Stimulated activated CD4-positive, alpha-beta T cell treated with anti-CD3 and anti-CD28 coated beads, Interleukin-4, amount 100 ng/mL, for 48 hours (primary cell): ENCODE measurements at regions not wholly inside any gene's neighbourhood (a gene's known extent, or its start where the extent isn't known, plus 50 kb on each side); places are given as distances from the start of the nearest gene placed in this dataset.
"Not testable (repeated sequence)": the region's sequence is repeated elsewhere in the genome, so short reads cannot be mapped to it uniquely, and the experiment has no call there.

Experiments used
- DNase-seq, 2 donors: peaks; one replicate each; pipeline ENCODE4 v3.0.0-alpha.2; 2020; ENCODE audit warnings: low read depth in 2 of 2

DNA sequence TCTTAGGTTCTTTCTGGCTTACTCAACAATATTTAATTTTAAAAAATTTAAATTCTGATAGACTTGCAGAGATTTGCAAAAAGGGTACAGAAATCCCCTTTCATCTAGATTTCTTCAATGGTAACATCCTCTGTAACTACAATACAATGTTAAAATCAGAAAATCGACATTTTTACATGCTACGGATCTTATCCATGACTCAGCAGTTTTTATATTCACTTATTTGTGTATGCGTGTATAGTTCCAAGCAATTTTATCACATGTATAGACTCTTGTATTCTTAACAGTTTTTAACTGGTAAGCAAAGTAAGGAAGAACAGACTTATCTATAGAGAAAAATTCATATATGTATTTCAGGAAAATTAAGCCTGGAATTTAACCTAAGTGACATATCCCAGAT, 256.1 kb upstream of the MEX3C start:
- DNase-seq = no peak

DNA sequence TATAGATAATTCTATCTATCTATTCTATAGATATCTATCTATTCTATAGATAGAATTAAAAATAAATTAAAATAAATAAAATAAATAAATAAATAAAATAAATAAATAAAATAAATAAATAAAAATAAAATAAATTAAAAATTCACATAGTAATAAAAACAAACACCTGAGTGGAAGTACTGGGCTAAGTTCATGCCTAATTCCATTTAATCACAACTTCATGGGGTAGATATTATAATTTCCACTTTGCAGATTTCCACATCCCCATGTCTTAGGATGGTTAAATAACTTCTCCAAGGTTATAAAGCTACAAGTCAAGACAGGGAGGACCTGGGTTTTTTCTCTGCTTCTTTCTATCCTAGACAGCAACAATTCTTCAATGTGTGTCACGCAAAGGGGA, 261.4 kb upstream of the MEX3C start:
- DNase-seq = no peak

DNA sequence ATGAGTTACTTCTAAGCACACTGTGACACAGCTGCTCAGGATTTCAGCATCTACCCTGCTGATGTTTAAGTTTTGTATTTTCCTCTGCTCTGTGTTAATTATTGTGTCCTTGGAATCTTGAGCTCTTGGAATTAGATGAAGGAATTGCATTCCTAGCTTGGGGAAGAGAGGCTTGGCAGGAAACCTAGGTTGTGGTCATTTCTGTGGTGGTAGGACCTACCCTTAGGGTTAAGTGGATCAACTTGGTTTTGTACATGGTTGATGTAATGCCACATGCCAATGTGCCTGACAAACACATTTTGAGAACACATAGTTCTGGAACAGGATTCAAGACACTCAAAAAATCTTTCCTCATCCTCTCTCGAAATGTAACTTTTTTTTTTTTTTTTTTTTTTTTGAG, 264.5 kb upstream of the MEX3C start:
- DNase-seq = no peak

DNA sequence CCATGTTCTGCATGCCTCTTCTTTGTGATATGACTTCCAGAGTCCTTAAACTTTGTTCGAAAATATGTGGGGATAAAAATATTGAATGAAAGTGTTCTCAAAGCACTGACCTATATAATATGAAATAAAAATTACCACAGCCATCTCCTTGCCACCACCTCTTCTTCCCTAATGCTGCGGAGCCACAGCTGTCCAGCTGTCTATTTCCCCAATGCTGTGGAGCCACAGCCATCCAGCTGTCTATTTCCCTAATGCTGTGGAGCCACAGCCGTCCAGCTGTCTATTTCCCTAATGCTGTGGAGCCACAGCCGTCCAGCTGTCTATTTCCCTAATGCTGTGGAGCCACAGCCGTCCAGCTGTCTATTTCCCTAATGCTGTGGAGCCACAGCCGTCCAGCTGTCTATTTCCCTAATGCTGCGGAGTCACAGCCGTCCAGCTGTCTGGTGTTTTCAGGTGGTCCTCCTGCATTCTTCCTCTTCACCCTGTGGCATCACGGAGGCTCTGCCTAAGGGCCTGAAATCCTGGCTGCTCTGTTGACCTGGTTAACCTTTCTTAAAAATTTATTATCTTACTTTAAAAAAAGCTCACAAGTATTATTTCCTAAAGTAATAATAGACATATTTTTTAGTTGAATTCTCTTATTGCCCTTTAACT, 266.1 kb upstream of the MEX3C start:
- no peak for DNase-seq

DNA sequence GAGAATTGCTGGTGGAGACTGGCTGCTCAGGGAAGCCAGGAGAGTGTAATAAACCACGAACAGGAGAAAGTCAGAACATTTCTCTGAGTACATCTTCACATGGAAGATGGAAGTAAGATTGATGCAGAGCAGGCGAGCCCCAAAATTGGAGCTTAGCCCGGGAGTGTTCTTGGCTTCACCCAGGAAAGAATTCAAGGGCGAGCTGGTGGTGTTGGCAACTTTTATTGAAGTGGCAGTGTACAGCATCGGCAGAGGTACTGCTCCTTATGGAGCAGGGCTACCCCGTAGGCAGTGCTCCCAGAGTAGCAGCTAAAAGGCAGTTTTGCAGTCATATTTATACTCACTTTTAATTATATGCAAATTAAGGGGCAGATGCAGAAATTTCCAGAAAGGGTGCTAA, 281.4 kb upstream of the MEX3C start:
- DNase-seq = no peak

GRCh38 chr18:51479736-51480135, 282.3 kb upstream of the MEX3C start:
- DNase-seq = no peak

DNA sequence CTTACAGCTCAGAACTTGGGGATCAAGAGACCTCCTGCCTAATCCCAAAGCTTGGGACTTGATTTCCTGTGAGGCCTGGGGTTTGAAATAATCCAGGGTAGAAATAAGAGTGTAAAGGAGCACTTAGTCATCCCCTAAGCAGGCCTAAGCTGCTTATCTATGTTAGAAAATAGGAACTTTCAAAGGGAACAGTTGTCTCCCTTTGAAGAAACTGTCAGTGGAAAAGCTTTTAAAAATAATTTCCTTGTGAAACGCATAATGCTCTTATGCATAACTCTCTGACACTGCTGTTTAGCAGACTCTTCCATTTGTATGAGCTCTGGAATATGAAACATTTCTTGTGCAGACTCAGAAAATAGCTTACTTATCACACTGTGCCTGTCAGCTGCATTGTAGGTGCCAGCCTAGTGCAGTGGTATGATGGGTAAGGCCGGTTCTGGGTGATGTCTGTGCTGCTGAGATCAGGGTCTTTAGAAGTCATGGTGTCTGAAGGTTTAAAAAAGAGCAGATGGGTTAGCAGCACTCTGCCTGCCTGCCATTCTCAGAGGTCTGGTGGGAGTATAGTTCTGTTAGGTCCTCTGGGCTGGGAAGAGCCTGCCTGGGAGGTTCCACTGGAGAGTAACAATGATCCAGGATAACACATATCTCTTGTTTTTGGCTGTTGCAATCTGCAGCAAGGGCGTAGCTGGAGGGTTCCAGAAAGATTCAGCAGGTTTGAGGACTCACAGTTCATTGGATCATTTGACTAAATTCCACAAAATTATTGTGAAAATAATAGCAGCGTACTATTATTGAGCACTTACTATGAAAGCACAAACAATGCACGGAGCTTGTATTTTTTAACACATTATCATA, 283.2 kb upstream of the MEX3C start:
- no peak for DNase-seq

GRCh38 chr18:51486735-51487366, 289.4 kb upstream of the MEX3C start:
- DNase-seq = no peak

- DNase-seq = no peak
These were observed 292.9 kb upstream of the MEX3C start for GRCh38 chr18:51490417-51490816.

DNA sequence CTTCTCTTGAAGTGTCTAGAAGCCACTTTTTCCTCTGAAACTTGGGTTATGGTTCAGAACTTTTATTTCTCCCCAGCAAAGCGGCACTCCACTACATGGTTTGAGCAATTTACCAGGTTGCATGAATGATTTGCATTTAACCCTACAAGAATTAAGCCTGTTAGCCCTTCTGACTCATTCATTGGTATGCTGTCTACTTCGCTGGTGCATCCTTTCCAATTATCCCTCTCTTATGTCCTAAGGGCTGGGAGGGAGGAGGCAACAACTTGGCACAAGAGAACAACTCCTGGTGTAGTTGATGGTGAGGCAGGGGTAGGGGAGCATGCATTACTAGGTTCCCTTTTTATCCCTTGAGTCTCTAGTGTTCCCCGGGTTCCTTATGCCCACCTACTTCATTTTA, 293.4 kb upstream of the MEX3C start:
- DNase-seq = no peak

- DNase-seq = no peak
These were observed 294.3 kb upstream of the MEX3C start for GRCh38 chr18:51491678-51492372.

DNA sequence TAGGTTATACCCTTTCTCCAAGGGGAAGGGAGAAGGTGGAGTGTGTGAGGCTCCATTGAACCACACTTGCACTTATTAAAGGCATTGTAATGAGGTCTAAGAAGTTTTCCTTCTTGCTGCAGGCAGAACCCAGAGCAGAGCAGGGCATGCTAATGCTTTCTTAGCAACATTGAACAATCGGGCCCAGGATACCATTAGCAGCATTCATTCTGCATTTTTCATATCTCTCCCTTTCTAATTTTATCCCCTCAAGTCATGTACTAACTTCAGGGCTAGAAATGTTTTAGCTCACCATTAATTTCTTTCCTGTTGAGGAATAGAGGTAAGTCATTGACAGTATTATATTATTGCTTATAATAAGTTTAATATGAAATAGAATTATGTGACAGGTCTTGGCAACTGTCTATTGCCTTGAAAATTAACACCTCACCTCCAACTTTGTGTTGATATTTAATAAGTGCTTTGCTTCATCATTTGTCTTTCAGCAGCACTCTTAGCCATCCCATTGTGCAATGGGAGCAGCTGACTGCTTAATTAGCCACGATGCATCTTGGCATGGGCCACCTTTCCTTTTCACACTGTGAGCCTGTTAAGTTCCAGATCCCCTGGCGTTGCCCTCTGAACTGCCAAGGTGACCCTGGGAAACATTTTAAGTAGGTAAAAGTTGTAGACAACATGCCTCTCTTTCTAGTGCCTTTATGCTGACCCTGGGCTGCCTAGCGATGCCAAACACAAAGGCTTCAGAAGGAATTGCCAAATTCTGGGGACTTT, 300.8 kb upstream of the MEX3C start:
- DNase-seq = no peak

DNA sequence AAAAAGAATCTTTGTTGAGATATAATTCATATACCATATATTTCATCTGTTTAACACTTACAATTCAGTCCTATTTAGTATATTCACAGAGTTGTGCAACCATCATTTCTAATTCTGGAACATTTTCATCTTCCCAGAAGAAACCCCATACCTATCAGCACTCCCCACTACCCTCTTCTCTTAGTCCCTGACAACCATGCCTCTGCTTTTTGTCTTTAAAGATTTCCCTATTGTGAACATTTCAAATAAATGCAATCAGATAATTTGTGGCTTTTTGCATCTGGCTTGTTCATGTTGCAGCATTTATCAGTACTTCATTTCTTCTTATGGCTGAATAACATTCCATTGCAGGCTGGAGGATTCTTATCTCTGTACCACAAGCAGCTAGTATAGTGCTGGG, 305.9 kb upstream of the MEX3C start:
- DNase-seq = no peak

- no peak for DNase-seq
These were observed 309.3 kb upstream of the MEX3C start for GRCh38 chr18:51506811-51507210.

DNA sequence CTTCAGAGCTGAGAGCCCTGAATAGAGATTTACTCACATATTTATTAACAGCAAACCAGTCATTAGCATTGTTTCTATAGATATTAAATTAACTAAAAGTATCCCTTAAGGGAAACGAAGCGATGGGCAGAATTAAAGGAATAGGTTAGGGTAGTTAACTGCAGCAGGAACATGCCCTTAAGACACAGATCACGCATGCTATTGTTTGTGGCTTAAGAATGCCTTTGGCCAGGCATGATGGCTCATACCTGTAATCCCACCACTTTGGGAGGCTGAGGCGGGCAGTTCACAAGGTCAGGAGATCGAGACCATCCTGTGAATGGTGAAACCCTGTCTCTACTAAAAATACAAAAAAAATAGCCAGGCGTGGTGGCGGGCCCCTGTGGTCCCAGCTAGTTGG, 310.9 kb upstream of the MEX3C start:
- not testable (repeated sequence) for DNase-seq

DNA sequence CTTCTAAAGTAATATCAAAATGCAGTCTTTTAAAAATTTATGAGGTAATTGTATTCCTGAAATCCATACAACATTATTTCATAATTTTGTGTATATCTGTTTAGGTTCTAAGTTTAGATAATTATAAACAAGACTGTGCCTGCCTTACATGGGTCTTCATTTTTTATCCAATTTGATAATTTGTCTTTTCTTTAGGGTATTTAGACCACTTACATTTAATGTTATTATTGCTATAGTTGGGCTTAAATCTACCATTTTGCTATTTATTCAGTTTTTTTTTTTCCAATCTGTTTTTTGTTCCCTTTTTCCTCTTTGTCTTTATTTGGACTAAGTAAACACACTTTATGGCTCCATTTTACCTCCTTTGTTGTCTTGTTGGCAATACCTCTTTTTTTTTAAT, 312.5 kb upstream of the MEX3C start:
- DNase-seq = no peak

DNA sequence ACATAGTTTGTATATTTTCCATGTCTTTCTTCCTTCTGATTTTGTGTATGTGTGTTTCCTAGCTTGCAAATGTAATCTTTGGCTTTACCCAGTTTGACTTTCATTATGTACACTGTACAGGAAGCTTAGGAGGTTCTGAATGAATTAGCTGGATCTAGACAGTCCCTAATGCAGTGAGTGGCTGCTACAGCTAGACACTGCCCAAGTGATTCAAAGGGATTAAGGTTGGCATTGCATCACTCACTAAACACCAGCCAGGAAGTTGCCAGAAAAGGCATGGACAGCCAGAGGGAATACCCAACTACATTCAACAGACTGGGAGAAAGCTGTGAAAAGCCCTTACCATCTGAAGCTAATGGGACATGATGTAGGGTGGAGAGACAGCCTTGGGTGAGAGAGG, 316.0 kb upstream of the MEX3C start:
- DNase-seq = no peak

DNA sequence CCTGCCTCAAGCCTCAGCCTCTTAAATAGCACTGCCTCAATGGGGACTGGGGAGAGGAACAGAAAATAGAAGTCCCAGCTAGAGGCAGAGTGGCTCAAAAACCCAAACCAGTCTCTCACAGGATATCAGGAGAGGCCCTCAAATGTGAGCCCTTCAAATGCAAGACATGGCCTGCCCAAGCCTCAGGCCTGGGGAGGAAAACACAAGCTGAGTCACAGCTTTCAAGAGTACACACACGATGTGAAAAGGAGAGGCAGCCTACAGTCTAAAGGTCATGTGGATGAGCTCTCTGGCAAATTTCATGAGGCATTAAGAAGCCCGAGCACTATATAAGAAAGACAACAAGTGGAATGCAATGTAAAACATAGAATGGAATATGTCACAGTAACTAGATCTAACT, 316.6 kb upstream of the MEX3C start:
- no peak for DNase-seq

DNA sequence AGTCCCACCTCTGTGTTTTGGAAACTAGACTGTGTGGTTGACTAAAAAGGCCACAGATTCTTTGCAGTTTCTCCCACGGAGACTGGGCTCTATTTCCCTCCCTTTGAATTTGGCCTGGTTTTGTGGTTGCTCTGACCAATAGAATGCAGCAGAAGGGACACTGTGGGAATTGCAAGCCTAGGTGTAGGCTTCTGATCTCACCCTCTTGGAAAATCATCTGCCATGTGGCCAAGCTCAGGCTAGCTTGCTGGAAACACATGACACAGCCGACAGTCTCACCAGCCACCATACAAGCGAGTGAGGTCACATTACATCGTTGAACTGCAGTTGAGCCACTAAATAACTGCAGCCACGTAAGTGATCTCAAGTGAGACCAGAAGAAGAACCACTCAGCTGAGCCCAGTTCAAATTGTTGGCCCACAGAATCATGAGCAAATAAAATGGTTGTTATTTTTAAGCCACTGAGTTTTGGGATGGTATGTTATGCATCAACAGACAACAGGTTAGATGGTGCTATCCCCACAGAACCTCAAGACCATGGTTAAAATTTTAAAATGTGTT, 319.1 kb upstream of the MEX3C start:
- DNase-seq = no peak

DNA sequence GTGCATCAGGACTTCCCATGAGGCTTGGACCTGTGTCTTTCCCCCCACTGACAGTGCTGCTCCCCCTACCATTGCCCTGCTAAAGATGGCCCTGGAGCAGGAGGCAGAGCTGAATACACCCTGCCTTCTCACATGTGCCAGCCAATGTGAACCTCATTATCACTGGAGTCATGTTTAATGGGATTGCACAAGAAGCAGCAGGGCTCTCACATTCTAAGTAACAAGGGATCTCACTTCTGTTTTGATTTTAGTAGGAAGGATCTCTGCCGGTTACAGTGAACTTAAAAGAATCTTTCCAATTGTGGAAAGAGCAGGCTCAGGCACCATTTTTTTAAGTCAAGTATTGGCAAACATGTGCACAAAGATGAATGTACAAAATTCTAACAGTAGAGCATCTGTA, 322.1 kb upstream of the MEX3C start:
- no peak for DNase-seq

DNA sequence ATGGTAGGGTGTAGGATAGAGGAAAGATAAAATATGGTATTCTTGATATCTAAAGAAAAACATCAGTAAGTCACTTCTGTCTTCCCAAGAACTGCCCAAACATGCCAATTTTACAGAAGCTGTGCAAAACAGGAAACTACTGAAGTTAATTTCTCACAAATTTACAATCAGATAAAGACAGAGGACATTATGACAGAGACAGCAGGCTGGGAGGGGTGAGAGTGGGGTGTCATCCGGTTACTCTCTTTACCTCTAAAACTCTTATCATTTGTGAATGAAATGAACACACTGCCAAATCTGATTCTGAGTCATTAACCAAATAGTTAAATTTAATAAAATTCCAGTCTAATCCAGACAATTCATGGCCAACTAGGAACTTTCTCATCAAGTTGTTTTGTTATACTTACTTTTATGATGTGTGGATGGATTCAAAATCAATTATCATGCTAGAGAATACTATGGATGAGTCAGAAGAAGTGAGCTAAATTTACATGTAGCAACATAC, 323.2 kb upstream of the MEX3C start:
- no peak for DNase-seq
